ENCODE measurements at regions not wholly inside any gene's neighbourhood (a gene's known extent, or its start where the extent isn't known, plus 50 kb on each side); places are given as distances from the start of the nearest gene placed in this dataset.

GRCh38 chr16:79842197-79842596 lies 241.7 kb upstream of the MAF start:
- intact Hi-C loops (cut with micrococcal nuclease), result no loop called here

DNA sequence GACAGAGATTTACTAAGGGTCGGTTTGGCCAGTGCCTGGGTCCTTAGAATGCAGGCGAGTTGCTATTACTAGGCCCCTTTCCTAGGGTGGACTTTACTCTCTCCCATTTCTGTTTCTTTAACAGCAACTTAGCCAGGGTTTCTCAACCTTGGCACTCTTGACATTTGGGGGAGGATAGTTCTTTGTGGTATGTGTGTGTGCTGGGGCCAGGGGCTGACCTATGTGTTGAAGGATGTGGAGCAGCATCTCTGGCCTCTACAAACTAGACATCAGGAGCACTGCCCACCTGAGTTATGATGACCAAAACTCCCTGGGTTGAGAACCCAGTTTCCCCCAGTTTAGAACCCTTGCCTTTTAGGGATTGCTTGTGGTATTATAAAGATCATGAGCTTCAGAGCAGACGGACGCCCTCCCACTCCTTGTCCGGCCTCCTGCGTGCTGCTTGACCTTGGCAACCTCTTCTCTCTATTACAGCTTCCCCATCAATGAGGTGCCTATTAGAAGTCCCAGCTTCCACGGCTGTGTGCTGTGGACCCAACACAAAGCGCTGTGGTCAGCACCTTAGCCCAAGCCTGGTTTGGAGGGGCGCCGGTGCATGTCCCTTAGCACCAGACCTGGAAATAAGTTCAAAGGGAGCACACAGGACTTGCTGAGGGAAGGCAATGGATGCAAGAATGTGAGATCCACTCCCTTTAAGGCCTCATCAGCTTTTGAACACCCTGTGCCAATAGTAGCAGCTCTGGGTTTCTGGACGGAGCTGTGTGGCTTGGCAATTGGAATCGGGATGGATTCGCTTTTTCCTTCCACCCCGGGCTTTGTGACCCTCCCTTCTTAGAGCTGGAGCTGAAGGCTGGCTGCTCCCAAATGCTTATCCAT lies 239.2 kb upstream of the MAF start:
- Histone ChIP-seq H3K36me3 (ENCODE audit: control insufficient read depth, insufficient read depth, low read length) (no peaks in the 10 kb centered on the region), H3K9me3 (ENCODE audit: control insufficient read depth, insufficient read depth, low read length) (no peaks in the 10 kb centered on the region), H3K4me1 (ENCODE audit: control insufficient read depth, insufficient read depth, low read length) (no peaks in the 10 kb centered on the region), H3K4me3 (ENCODE audit: low read length) (no peak overlapping the region), H3K27me3 (ENCODE audit: control insufficient read depth, insufficient read depth, low read length) (no peaks in the 10 kb centered on the region), H3K27ac (ENCODE audit: low read length) (no peak overlapping the region)
- WGBS (ENCODE audit: insufficient coverage), result 91% methylated on average over 14 of the region's 14 CpGs
- no peak overlapping the region for H3K4me3 Mint-ChIP-seq
- H3K27me3 Mint-ChIP-seq (ENCODE audit: low read depth in 2 of 2), result peaks cover 7 to 36% of the 10 kb centered on the region in 2 donors
- no peak for ATAC-seq
- no peaks in the 10 kb centered on the region for H3K9me3 Mint-ChIP-seq
- H3K27ac Mint-ChIP-seq, result no peak overlapping the region
- peaks cover 0 to 19% of the 10 kb centered on the region in 2 donors for H3K4me1 Mint-ChIP-seq
- intact Hi-C loops (cut with micrococcal nuclease), result no loop called here
- TF ChIP-seq CTCF (IDR thresholded peaks at IDR 0.05), result no peak
- no peak for DNase-seq
- no peaks in the 10 kb centered on the region for H3K36me3 Mint-ChIP-seq

More at GRCh38 chr16:79842197-79842596, 241.7 kb upstream of the MAF start:
- ATAC-seq, result no peak
- H3K27me3 Mint-ChIP-seq (ENCODE audit: low read depth in 2 of 2), result peaks cover 10 to 28% of the 10 kb centered on the region in 2 donors
- no peak for TF ChIP-seq CTCF (IDR thresholded peaks at IDR 0.05)
- no peak overlapping the region for H3K27ac ChIP-seq (ENCODE audit: low read length)
- H3K27me3 ChIP-seq (ENCODE audit: control insufficient read depth, insufficient read depth, low read length), result no peaks in the 10 kb centered on the region
- H3K4me1 Mint-ChIP-seq, result peaks cover 0 to 19% of the 10 kb centered on the region in 2 donors
- H3K9me3 ChIP-seq (ENCODE audit: control insufficient read depth, insufficient read depth, low read length), result no peaks in the 10 kb centered on the region
- no peak overlapping the region for H3K4me3 ChIP-seq (ENCODE audit: low read length)
- no peaks in the 10 kb centered on the region for H3K9me3 Mint-ChIP-seq
- WGBS (ENCODE audit: insufficient coverage), result 79% methylated on average over 7 of the region's 7 CpGs
- H3K4me1 ChIP-seq (ENCODE audit: control insufficient read depth, insufficient read depth, low read length), result no peaks in the 10 kb centered on the region
- no peak overlapping the region for H3K4me3 Mint-ChIP-seq
- no peak for DNase-seq
- H3K36me3 ChIP-seq (ENCODE audit: control insufficient read depth, insufficient read depth, low read length), result no peaks in the 10 kb centered on the region
- no peaks in the 10 kb centered on the region for H3K36me3 Mint-ChIP-seq
- H3K27ac Mint-ChIP-seq, result no peak overlapping the region

- Histone ChIP-seq H3K36me3 (ENCODE audit: control insufficient read depth, insufficient read depth, low read length) (no peaks in the 10 kb centered on the region), H3K27me3 (ENCODE audit: control insufficient read depth, insufficient read depth, low read length) (no peaks in the 10 kb centered on the region), H3K4me3 (ENCODE audit: low read length) (no peak overlapping the region), H3K27ac (ENCODE audit: low read length) (no peak overlapping the region), H3K9me3 (ENCODE audit: control insufficient read depth, insufficient read depth, low read length) (no peaks in the 10 kb centered on the region), H3K4me1 (ENCODE audit: control insufficient read depth, insufficient read depth, low read length) (no peaks in the 10 kb centered on the region)
- TF ChIP-seq CTCF (IDR thresholded peaks at IDR 0.05), result no peak
- peaks cover 7 to 32% of the 10 kb centered on the region in 2 donors for H3K27me3 Mint-ChIP-seq (ENCODE audit: low read depth in 2 of 2)
- H3K9me3 Mint-ChIP-seq, result no peaks in the 10 kb centered on the region
- H3K27ac Mint-ChIP-seq, result no peak overlapping the region
- no peak overlapping the region for H3K4me3 Mint-ChIP-seq
- ATAC-seq, result no peak
- 93% methylated on average over 18 of the region's 19 CpGs for WGBS (ENCODE audit: insufficient coverage)
- DNase-seq, result no peak
- no peaks in the 10 kb centered on the region for H3K36me3 Mint-ChIP-seq
- intact Hi-C loops (cut with micrococcal nuclease), result no loop called here
- H3K4me1 Mint-ChIP-seq, result peaks cover 0 to 15% of the 10 kb centered on the region in 2 donors
Measured at GRCh38 chr16:79838496-79839259, 238.1 kb upstream of the MAF start.
